PC-3 (cell line): ENCODE measurements at regions not wholly inside any gene's neighbourhood (a gene's known extent, or its start where the extent isn't known, plus 50 kb on each side); places are given as distances from the start of the nearest gene placed in this dataset.

Experiments used
- ATAC-seq: fragments of 200-7000 bp; cut with Tn5 transposase; 2 replicates; pipeline ENCODE4 v1.9.1; 2020; ENCODE audit warnings: mild to moderate bottlenecking, moderate library complexity
- BruUV-seq: library from RNA; stranded (reverse); fragments of 400-500 nt; replicated peaks from 2 replicates; lab custom pipeline; 2021; lab: Mats Ljungman, UMichigan
- CTCF ChIA-PET: fragments of 300-600 bp; sonication (Branson Sonifier 250); formaldehyde crosslinking; loops from one replicate; lab custom pipeline; 2022; ENCODE audit warnings: antibody characterized with exemption; lab: Charles Lee
- POLR2A ChIA-PET: fragments of 300-600 bp; sonication (Branson Sonifier 250); formaldehyde crosslinking; loops from one replicate; lab custom pipeline; 2022; ENCODE audit warnings: antibody characterized with exemption; ENCODE audit not compliant: unreplicated experiment; lab: Charles Lee
- DNase-seq: peaks from one replicate; pipeline ENCODE4 v3.0.0-alpha.2; 2015
- H2AFZ ChIP-seq: fragments of 300-600 bp; sonication (generic); 2 replicates; pipeline ENCODE4 v1.6.0; 2016; ENCODE audit warnings: antibody characterized with exemption, low read length
- H3F3A ChIP-seq: fragments of 300-600 bp; sonication (generic); one replicate; pipeline ENCODE4 v1.6.0; 2017; ENCODE audit warnings: antibody characterized with exemption, low read length, control low read depth, mild to moderate bottlenecking; ENCODE audit not compliant: unreplicated experiment
- H3K27ac ChIP-seq: fragments of 300-600 bp; sonication (generic); 2 replicates; pipeline ENCODE4 v1.5.1; 2016; ENCODE audit warnings: mild to moderate bottlenecking, low read length
- H3K27me3 ChIP-seq: fragments of 300-600 bp; sonication (generic); 2 replicates; pipeline ENCODE4 v1.6.1; 2016; ENCODE audit warnings: low read length, mixed read lengths
- H3K36me3 ChIP-seq: fragments of 300-600 bp; sonication (generic); 2 replicates; pipeline ENCODE4 v1.6.1; 2016; ENCODE audit warnings: low read depth, mixed run types, low read length, mixed read lengths
- H3K4me1 ChIP-seq: fragments of 300-600 bp; sonication (generic); 2 replicates; pipeline ENCODE4 v1.5.1; 2016; ENCODE audit warnings: low read length; ENCODE audit not compliant: insufficient read depth
- H3K4me2 ChIP-seq: fragments of 300-600 bp; sonication (generic); 2 replicates; pipeline ENCODE4 v1.6.0; 2016; ENCODE audit warnings: low read length
- H3K4me3 ChIP-seq: fragments of 300-600 bp; sonication (generic); 2 replicates; pipeline ENCODE4 v1.5.1; 2016; ENCODE audit warnings: mild to moderate bottlenecking, low read length, mixed read lengths
- H3K79me2 ChIP-seq: fragments of 300-600 bp; sonication (generic); 2 replicates; pipeline ENCODE4 v1.6.1; 2017; ENCODE audit warnings: low read length, mixed read lengths
- H3K9ac ChIP-seq: fragments of 300-600 bp; sonication (generic); 2 replicates; pipeline ENCODE4 v1.6.0; 2016; ENCODE audit warnings: mild to moderate bottlenecking, low read length
- H3K9me2 ChIP-seq: fragments of 300-600 bp; sonication (generic); replicated peaks from 2 replicates; pipeline ENCODE4 v1.6.1; 2016; ENCODE audit warnings: mixed run types, low read length, mixed read lengths
- H3K9me3 ChIP-seq: fragments of 300-600 bp; sonication (generic); 2 replicates; pipeline ENCODE4 v1.6.1; 2016; ENCODE audit warnings: low read length, mixed read lengths
- H4K20me1 ChIP-seq: fragments of 300-600 bp; sonication (generic); 2 replicates; pipeline ENCODE4 v1.6.1; 2016; ENCODE audit warnings: low read length, mixed read lengths
- CTCF ChIP-seq: fragments of 300-600 bp; sonication (generic); conservative IDR thresholded peaks from 2 replicates; pipeline ENCODE4 v1.5.1; 2017; ENCODE audit warnings: antibody characterized with exemption, low read depth, mild to moderate bottlenecking, low read length
- EZH2 ChIP-seq: fragments of 300-600 bp; sonication (generic); IDR thresholded peaks from one replicate; pipeline ENCODE4 v1.6.1; 2017; ENCODE audit warnings: antibody characterized with exemption, mild to moderate bottlenecking, low read length; ENCODE audit not compliant: unreplicated experiment
- EZH2phosphoT487 ChIP-seq: fragments of 300-600 bp; sonication (generic); IDR thresholded peaks from 2 replicates; pipeline ENCODE4 v1.6.1; 2018; ENCODE audit warnings: mild to moderate bottlenecking, antibody characterized with exemption, low read length, borderline replicate concordance
- intact Hi-C: fragments of 100-400 bp; cut with micrococcal nuclease; formaldehyde crosslinking; loops from 2 replicates; pipeline ENCODE4 v1.9.0; 2023

GRCh38 chr21:28356422-28356821, 636.3 kb downstream of the LTN1 start:
- Histone ChIP-seq H3K27ac (no peak overlapping the region), H3K36me3 (no peaks in the 10 kb centered on the region), H3K9ac (no peak overlapping the region), H3K4me3 (no peak overlapping the region), H4K20me1 (no peaks in the 10 kb centered on the region), H3K9me3 (no peaks in the 10 kb centered on the region), H3K79me2 (no peaks in the 10 kb centered on the region), H3K9me2 (no peaks in the 10 kb centered on the region), H3K27me3 (no peaks in the 10 kb centered on the region), H2AFZ (no peak overlapping the region), H3K4me1 (no peaks in the 10 kb centered on the region), H3K4me2 (no peak overlapping the region), H3F3A (no peaks in the 10 kb centered on the region)
- ChIA-PET POLR2A (no interaction called here), CTCF (no interaction called here)
- DNase-seq = no peak
- ATAC-seq = no peak
- intact Hi-C loops = no loop called here
- TF ChIP-seq EZH2 (no peak), EZH2phosphoT487 (no peak), CTCF (no peak)
- no TSS peak for BruUV-seq

- H3K4me2 ChIP-seq = no peak overlapping the region
- no peak for ATAC-seq
- no peak overlapping the region for H3K4me3 ChIP-seq
- H3K27me3 ChIP-seq = no peaks in the 10 kb centered on the region
- H4K20me1 ChIP-seq = no peaks in the 10 kb centered on the region
- H3K9me3 ChIP-seq = no peaks in the 10 kb centered on the region
- ChIA-PET CTCF (interaction anchor here (0.5 to 0.6 kb wide), 2 partner anchors 396 to 399 kb away, joined by 3 read pairs; no protein-coding TSS in a partner anchor), POLR2A (no interaction called here)
- no peak overlapping the region for H3K27ac ChIP-seq
- intact Hi-C loops = no loop called here
- H3F3A ChIP-seq = no peaks in the 10 kb centered on the region
- no peaks in the 10 kb centered on the region for H3K36me3 ChIP-seq
- H2AFZ ChIP-seq = no peak overlapping the region
- DNase-seq = no peak
- no peak overlapping the region for H3K9ac ChIP-seq
- H3K4me1 ChIP-seq = no peaks in the 10 kb centered on the region
- H3K79me2 ChIP-seq = no peaks in the 10 kb centered on the region
- TF ChIP-seq CTCF (no peak), EZH2 (no peak), EZH2phosphoT487 (no peak)
- BruUV-seq = no TSS peak
- H3K9me2 ChIP-seq = no peaks in the 10 kb centered on the region
These were observed 646.7 kb downstream of the LTN1 start for GRCh38 chr21:28345934-28346333.

- Histone ChIP-seq H3K9me3 (no peaks in the 10 kb centered on the region), H3K4me3 (no peak overlapping the region), H3K36me3 (no peaks in the 10 kb centered on the region), H3K9ac (no peak overlapping the region), H3K27ac (no peak overlapping the region), H3K27me3 (no peaks in the 10 kb centered on the region), H3F3A (no peaks in the 10 kb centered on the region), H3K9me2 (no peaks in the 10 kb centered on the region), H3K4me1 (no peaks in the 10 kb centered on the region), H4K20me1 (no peaks in the 10 kb centered on the region), H3K4me2 (no peak overlapping the region), H3K79me2 (no peaks in the 10 kb centered on the region), H2AFZ (no peak overlapping the region)
- TF ChIP-seq EZH2phosphoT487 = no peak
- no peak for TF ChIP-seq EZH2
- TF ChIP-seq CTCF = no peak
- no peak for DNase-seq
- POLR2A ChIA-PET = no interaction called here
- CTCF ChIA-PET = no interaction called here
- no TSS peak for BruUV-seq
- ATAC-seq = no peak
- intact Hi-C loops = no loop called here
These were observed 647.7 kb downstream of the LTN1 start for GRCh38 chr21:28344985-28345384.
